HEK293T (cell line): ENCODE measurements at regions not wholly inside any gene's neighbourhood (a gene's known extent, or its start where the extent isn't known, plus 50 kb on each side); places are given as distances from the start of the nearest gene placed in this dataset.

Source experiments
- CTBP1 ChIP-seq: fragments of 450-650 bp; IDR thresholded peaks from 2 replicates; pipeline ENCODE4 v1.6.1; 2016; ENCODE audit warnings: borderline replicate concordance
- SP1 ChIP-seq: fragments of 450-650 bp; IDR thresholded peaks from 2 replicates; pipeline ENCODE4 v1.6.1; 2017
- SUZ12 ChIP-seq: fragments of 450-650 bp; IDR thresholded peaks from 2 replicates; pipeline ENCODE4 v1.6.1; 2016; ENCODE audit warnings: mild to moderate bottlenecking

GRCh38 chr2:195138435-195138834, 518.6 kb upstream of the SLC39A10 start:
- no peak for TF ChIP-seq SP1
- no peak for TF ChIP-seq SUZ12
- TF ChIP-seq CTBP1 = no peak
